Transverse colon (tissue), 3 donors: ENCODE measurements at regions not wholly inside any gene's neighbourhood (a gene's known extent, or its start where the extent isn't known, plus 50 kb on each side); places are given as distances from the start of the nearest gene placed in this dataset.

Source experiments
- CTCF ChIP-seq, 5 experiments: fragments of 200-600 bp in 3 of 5; fragments of 450-650 bp in 2 of 5; sonication (generic) in 3 of 5; IDR thresholded peaks; 1 replicate in 2 of 5; 2 replicates in 3 of 5; pipeline ENCODE4 v1.5.1; 2016 to 2017; ENCODE audit warnings: antibody characterized with exemption in 5 of 5, inconsistent platforms in 3 of 5, mild to moderate bottlenecking in 2 of 5, moderate library complexity in 1 of 5
- POLR2A ChIP-seq: fragments of 450-650 bp; IDR thresholded peaks from one replicate; pipeline ENCODE4 v1.6.1; 2016; ENCODE audit warnings: antibody characterized with exemption, mild to moderate bottlenecking, moderate library complexity

DNA sequence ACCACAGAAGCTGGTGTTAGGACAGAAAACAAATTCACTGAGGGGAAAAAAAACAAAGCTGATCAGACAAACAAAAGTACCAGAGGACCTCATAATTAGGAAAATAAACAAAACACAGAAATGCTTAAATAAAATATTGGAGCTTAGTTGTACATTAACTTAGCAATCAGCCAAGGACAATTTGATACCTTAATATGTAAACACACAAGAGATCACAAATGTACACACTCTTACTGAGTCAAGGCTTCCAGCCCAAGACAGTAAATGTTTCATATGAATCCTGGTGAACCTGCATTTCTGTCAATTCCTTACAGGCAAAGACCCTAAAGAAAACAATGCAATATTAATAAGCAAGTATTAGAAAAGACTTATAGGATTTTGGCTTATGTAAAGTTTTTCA lies 62.0 kb upstream of the SPTLC3 start:
- no peak for TF ChIP-seq CTCF (IDR thresholded peaks at IDR 0.05)
- TF ChIP-seq POLR2A, result no peak
